ENCODE measurements at regions not wholly inside any gene's neighbourhood (a gene's known extent, or its start where the extent isn't known, plus 50 kb on each side); places are given as distances from the start of the nearest gene placed in this dataset.
A peak's percentile ranks its signal among the peaks of the same experiment; 100 is the strongest.

- no peak for DNase-seq (ENCODE audit: low read depth)
Measured at GRCh38 chr9:75612754-75613153, 277.7 kb upstream of the PCSK5 start.

GRCh38 chr9:75615284-75615683 lies 275.2 kb upstream of the PCSK5 start:
- DNase-seq (ENCODE audit: low read depth): no peak

GRCh38 chr9:75616052-75616451 lies 274.4 kb upstream of the PCSK5 start:
- DNase-seq (ENCODE audit: low read depth): no peak

- DNase-seq (ENCODE audit: low read depth): peak; percentile 19
Measured at GRCh38 chr9:75616841-75617566, 273.5 kb upstream of the PCSK5 start.

GRCh38 chr9:75623462-75623861 lies 267.0 kb upstream of the PCSK5 start:
- no peak for DNase-seq (ENCODE audit: low read depth)

GRCh38 chr9:75624998-75625397 lies 265.5 kb upstream of the PCSK5 start:
- DNase-seq (ENCODE audit: low read depth): no peak

GRCh38 chr9:75626860-75627259 lies 263.6 kb upstream of the PCSK5 start:
- DNase-seq (ENCODE audit: low read depth): no peak

- no peak for DNase-seq (ENCODE audit: low read depth)
Measured at GRCh38 chr9:75628952-75629351, 261.5 kb upstream of the PCSK5 start.

GRCh38 chr9:75633451-75634057 lies 256.9 kb upstream of the PCSK5 start:
- no peak for DNase-seq (ENCODE audit: low read depth)

GRCh38 chr9:75636427-75637045 lies 253.9 kb upstream of the PCSK5 start:
- DNase-seq (ENCODE audit: low read depth): no peak

- DNase-seq (ENCODE audit: low read depth): no peak
Measured at GRCh38 chr9:75639971-75640610, 250.4 kb upstream of the PCSK5 start.

GRCh38 chr9:75642522-75642921 lies 248.0 kb upstream of the PCSK5 start:
- no peak for DNase-seq (ENCODE audit: low read depth)

- DNase-seq (ENCODE audit: low read depth): no peak
Measured at GRCh38 chr9:75644649-75645048, 245.8 kb upstream of the PCSK5 start.

- no peak for DNase-seq (ENCODE audit: low read depth)
Measured at GRCh38 chr9:75648034-75648433, 242.4 kb upstream of the PCSK5 start.

GRCh38 chr9:75649060-75649459 lies 241.4 kb upstream of the PCSK5 start:
- no peak for DNase-seq (ENCODE audit: low read depth)

- no peak for DNase-seq (ENCODE audit: low read depth)
Measured at GRCh38 chr9:75651709-75652108, 238.8 kb upstream of the PCSK5 start.

GRCh38 chr9:75653335-75653734 lies 237.1 kb upstream of the PCSK5 start:
- no peak for DNase-seq (ENCODE audit: low read depth)

- DNase-seq (ENCODE audit: low read depth): no peak
Measured at GRCh38 chr9:75653750-75654149, 236.7 kb upstream of the PCSK5 start.

GRCh38 chr9:75657015-75657414 lies 233.5 kb upstream of the PCSK5 start:
- DNase-seq (ENCODE audit: low read depth): no peak

- no peak for DNase-seq (ENCODE audit: low read depth)
Measured at GRCh38 chr9:75658301-75658905, 232.1 kb upstream of the PCSK5 start.

GRCh38 chr9:75664597-75664996 lies 225.9 kb upstream of the PCSK5 start:
- no peak for DNase-seq (ENCODE audit: low read depth)

Data from HT1080 (cell line).